Activated naive CD4-positive, alpha-beta T cell treated with anti-CD3 and anti-CD28 coated beads, Interleukin-2, amount 50 U/mL, for 24 hours (primary cell): ENCODE measurements at regions not wholly inside any gene's neighbourhood (a gene's known extent, or its start where the extent isn't known, plus 50 kb on each side); places are given as distances from the start of the nearest gene placed in this dataset.
"Not testable (repeated sequence)": the region's sequence is repeated elsewhere in the genome, so short reads cannot be mapped to it uniquely, and the experiment has no call there.

Source experiments
- H3K27ac Mint-ChIP-seq: one replicate; pipeline ENCODE4 v1.8.0; 2021; ENCODE audit warnings: mild to moderate bottlenecking, mixed read lengths
- H3K27me3 Mint-ChIP-seq: one replicate; pipeline ENCODE4 v1.8.0; 2021; ENCODE audit warnings: mixed read lengths
- H3K36me3 Mint-ChIP-seq: one replicate; pipeline ENCODE4 v1.8.0; 2021; ENCODE audit warnings: mixed read lengths
- H3K4me1 Mint-ChIP-seq: one replicate; pipeline ENCODE4 v1.8.0; 2021; ENCODE audit warnings: mixed read lengths
- H3K4me3 Mint-ChIP-seq: one replicate; pipeline ENCODE4 v1.8.0; 2021; ENCODE audit warnings: mild to moderate bottlenecking, mixed read lengths
- H3K9me3 Mint-ChIP-seq: one replicate; pipeline ENCODE4 v1.8.0; 2021; ENCODE audit warnings: mixed read lengths

DNA sequence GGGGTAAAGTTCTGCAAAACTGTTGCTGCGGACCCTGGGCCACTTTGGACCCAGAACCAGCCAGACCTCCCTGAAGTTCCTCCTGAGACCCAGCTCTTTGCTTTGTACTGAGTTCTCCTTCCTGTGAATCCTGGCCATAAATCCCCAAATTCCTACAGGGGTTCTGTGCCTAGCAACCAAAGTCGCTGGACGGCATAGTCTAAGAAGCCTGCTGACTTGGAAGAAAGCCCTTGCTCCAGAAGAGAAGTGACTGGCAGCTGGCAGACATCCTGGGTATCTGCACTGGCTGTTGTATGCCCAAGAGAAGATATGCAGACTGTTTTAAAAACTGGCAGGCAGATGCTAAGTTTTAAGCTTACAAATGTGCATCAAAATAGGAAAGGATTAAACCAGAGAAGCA, 99.9 kb upstream of the SLC24A4 start:
- no peaks in the 10 kb centered on the region for H3K36me3 Mint-ChIP-seq
- H3K4me1 Mint-ChIP-seq = no peaks in the 10 kb centered on the region
- H3K27me3 Mint-ChIP-seq = no peaks in the 10 kb centered on the region
- H3K4me3 Mint-ChIP-seq = no peak overlapping the region
- H3K27ac Mint-ChIP-seq = no peak overlapping the region
- no peaks in the 10 kb centered on the region for H3K9me3 Mint-ChIP-seq

DNA sequence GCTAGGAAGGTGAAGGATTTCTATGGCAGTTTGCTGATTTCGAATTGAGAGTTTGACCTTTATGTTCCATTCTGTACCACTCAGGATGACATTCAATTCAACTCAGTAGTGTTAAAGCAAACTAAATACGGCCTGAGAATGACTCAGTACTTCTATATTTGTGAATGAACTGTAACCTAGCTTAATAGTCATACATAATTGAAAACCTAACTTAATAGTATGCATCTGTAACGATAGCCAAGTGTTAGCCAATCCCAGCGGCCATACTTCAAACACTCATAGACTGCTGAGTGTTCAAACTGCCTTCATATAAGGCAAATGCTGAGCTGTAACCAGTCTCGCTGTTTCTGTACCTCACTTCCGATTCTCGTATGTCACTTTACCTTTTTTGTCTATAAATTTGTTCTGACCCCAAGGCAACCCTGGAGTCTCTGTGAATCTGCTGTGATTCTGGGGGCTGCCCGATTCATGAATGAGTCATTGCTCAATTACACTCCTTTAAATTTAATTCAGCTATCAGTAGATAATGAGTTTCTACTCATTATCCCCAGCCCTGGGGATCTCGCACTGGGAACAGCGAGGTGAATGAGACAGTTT, 98.5 kb upstream of the SLC24A4 start:
- Mint-ChIP-seq H3K27me3 (peaks cover 3% of the 10 kb centered on the region), H3K36me3 (no peaks in the 10 kb centered on the region), H3K27ac (no peak overlapping the region), H3K4me3 (no peak overlapping the region), H3K4me1 (no peaks in the 10 kb centered on the region), H3K9me3 (no peaks in the 10 kb centered on the region)

DNA sequence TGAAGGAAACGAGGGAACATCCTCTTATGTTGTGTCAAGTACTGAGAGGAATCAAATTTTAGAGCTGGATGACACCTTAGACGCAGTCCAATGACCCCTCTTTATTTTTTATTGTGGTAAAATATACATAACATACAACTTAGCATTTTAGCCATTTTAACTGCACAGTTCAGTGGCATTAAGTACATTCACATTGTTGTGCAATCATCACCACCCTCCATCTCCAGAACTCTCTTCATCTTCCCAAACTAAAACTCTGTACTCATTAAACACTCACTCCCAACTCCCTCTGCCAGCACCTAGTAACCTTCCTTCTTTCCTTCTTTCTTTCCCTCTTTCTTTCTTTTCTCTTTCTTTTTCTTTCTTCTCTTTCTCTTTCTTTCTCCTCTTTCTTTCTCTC, 97.2 kb upstream of the SLC24A4 start:
- Mint-ChIP-seq H3K27ac (no peak overlapping the region), H3K36me3 (no peaks in the 10 kb centered on the region), H3K4me3 (no peak overlapping the region), H3K4me1 (no peaks in the 10 kb centered on the region), H3K9me3 (no peaks in the 10 kb centered on the region), H3K27me3 (peaks cover 5% of the 10 kb centered on the region)

DNA sequence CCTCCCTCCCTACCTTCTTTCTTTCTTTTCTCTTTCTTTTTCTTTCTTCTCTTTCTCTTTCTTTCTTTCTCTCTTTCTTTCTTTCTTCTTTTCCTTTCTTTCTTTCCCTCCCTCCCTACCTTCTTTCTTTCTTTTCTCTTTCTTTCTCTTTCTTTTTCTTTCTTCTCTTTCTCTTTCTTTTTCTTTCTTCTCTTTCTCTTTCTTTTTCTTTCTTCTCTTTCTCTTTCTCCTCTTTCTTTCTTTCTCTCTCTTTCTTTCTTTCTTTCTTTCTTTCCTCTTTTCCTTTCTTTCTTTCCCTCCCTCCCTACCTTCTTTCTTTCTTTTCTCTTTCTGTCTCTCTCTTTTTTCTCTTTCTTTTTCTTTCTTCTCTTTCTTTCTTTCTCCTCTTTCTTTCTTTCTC, 96.8 kb upstream of the SLC24A4 start:
- H3K4me1 Mint-ChIP-seq, H3K9me3 Mint-ChIP-seq, H3K27ac Mint-ChIP-seq, H3K4me3 Mint-ChIP-seq, H3K27me3 Mint-ChIP-seq, H3K36me3 Mint-ChIP-seq: not testable (repeated sequence)

DNA sequence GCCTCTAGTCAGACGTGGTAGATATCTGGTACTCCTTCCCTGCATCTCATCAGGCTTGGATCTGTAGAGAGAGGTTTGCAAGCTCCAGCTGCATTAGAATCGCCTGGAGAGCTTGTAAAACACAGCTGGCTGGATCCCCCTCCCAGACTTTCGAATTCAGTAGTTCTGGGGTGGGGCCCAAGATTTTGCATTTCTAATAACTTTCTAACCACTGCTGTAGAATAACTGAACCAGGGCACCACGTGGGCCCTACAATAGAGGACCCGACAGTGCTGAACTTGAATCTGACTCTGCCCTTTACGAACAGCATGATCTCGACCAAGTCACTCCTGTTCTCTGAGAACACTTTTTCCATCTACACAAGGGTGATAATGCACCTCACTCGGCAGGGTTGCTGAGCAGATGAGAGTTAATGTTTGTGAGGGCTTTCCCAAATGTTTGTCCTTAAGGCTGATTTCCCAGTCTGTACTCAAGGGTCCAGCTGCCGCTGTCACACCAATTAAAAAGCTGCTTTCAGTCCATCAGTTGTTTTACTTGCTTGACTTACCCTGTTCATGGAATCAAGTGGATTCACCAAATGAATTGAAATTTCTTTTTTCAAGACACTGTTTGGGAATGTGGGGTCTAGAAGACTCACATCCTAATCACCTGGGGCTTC, 86.6 kb upstream of the SLC24A4 start:
- Mint-ChIP-seq H3K4me3 (no peak overlapping the region), H3K36me3 (no peaks in the 10 kb centered on the region), H3K27me3 (peaks cover 7% of the 10 kb centered on the region), H3K27ac (no peak overlapping the region), H3K4me1 (no peaks in the 10 kb centered on the region), H3K9me3 (peaks cover 12% of the 10 kb centered on the region)

DNA sequence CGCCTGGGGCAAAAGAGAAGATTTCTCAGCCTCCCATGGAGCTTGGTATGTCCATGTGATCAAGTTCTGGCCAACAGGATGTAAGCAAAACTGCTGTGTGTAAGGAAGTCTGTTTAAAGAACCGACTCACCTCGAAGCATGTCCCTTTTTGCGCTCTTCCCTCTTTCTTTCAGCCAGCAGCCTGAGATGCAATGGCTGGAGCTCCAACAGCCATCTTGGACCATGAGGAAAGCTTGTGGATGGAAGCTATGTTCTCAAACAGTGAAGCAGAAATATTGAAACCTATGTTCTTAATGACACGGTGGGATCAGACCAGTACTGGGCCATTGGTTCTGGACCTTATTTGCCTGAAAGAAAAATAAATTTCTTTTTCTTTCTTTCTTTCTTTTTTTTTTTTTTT, 82.3 kb upstream of the SLC24A4 start:
- no peak overlapping the region for H3K27ac Mint-ChIP-seq
- no peaks in the 10 kb centered on the region for H3K27me3 Mint-ChIP-seq
- peaks cover 8% of the 10 kb centered on the region for H3K36me3 Mint-ChIP-seq
- peaks cover 9% of the 10 kb centered on the region for H3K9me3 Mint-ChIP-seq
- H3K4me3 Mint-ChIP-seq = no peak overlapping the region
- H3K4me1 Mint-ChIP-seq = no peaks in the 10 kb centered on the region

DNA sequence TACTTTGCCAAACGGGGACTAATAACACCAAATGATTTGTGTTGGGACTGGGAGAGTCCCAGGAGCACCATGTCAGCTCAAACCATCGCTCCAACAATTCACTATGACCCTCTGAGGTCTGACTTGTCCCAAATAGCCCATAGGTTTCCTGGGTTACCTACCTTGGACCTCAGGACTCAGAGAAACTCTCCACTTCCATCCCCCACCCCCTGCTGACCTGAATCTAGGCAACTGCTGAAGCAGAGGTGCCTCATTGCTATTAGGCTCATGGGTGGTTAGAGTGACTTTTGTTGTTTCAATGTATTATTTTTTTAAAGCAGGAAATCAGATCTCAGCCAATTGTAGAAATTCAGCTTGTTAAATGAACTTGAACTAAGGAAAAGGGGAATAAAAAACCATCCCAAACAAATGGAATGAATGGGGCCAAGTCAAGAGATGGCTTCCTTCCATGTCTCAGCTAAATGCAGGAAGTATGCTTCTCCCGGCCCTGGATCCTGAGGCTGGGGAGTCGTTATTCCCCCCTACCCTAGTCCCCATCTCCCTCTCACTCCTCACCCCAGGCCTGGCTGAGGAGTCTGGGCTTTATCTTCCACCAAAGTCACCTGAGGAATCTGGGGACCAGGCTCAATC, 80.9 kb upstream of the SLC24A4 start:
- peaks cover 8% of the 10 kb centered on the region for H3K36me3 Mint-ChIP-seq

DNA sequence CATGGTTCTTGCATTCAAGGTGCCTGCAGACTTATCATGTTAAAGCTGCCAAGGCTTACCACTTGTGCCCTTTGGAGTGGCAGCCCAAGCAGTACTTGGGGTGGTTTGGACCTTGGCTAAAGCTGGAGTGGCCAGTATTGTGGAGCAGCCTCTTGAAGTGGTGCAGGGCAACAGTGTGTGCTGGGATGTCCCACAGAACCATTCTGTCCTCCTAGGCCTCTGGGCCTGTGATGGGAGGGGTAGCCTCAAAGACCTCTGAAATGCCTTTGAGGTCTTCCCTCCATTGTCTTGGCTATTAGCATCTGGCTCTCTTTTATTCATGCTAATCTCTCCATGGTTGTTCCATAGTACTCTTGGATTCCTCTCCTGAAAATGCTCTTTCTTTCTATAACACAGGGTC, 78.2 kb upstream of the SLC24A4 start:
- Mint-ChIP-seq H3K36me3 (peaks cover 8% of the 10 kb centered on the region), H3K9me3 (peaks cover 9% of the 10 kb centered on the region), H3K27me3 (no peaks in the 10 kb centered on the region), H3K4me1 (no peaks in the 10 kb centered on the region), H3K4me3 (no peak overlapping the region), H3K27ac (peak overlapping the region; percentile 23)

More for the DNA sequence above, 80.9 kb upstream of the SLC24A4 start:
- H3K4me1 Mint-ChIP-seq = no peaks in the 10 kb centered on the region
- no peak overlapping the region for H3K27ac Mint-ChIP-seq
- H3K27me3 Mint-ChIP-seq = no peaks in the 10 kb centered on the region
- H3K4me3 Mint-ChIP-seq = no peak overlapping the region
- H3K9me3 Mint-ChIP-seq = peaks cover 9% of the 10 kb centered on the region

DNA sequence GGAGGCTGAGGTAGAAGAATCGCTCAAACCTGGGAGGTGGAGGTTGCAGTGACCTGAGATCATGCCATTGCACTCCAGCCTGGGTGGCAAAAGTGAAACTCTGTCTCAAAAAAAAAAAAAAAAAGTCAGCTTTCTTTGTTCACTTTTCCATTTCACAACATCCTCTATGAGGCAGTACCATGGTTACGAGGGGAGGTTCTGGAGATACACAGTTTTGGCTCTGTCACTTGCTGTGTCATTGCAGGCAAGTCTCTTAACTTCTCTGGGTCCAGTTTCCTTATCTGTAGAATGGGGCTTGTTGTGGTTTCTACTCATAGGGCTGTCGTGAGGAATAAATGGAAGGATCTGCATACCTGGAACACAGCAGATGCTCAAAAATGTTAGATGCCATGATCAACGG, 75.6 kb upstream of the SLC24A4 start:
- Mint-ChIP-seq H3K4me1 (no peaks in the 10 kb centered on the region), H3K36me3 (peaks cover 8% of the 10 kb centered on the region), H3K27me3 (no peaks in the 10 kb centered on the region), H3K27ac (no peak overlapping the region), H3K4me3 (no peak overlapping the region), H3K9me3 (peaks cover 9% of the 10 kb centered on the region)

DNA sequence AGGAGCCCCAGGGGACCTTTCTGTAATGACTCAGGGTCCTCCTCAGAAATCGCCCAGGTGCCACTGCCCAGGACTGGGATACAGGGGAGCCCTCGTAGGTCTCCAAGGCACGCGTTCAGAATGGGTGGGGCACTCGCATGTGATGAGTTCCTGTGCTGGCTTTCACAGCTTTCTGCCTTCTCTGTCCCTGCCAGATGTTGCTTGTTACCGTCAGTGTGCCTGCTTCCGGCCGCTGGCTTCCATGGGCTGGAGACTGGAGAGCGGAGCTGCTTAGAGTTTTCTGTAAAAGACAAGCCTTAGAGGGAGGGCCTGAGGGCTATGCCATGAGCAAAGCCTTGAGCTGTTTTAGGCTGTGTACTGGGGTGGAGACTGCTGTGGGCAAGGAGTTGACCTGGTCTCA, 75.0 kb upstream of the SLC24A4 start:
- H3K9me3 Mint-ChIP-seq = peaks cover 9% of the 10 kb centered on the region
- H3K27me3 Mint-ChIP-seq = peaks cover 1% of the 10 kb centered on the region
- no peaks in the 10 kb centered on the region for H3K4me1 Mint-ChIP-seq
- no peak overlapping the region for H3K4me3 Mint-ChIP-seq
- no peak overlapping the region for H3K27ac Mint-ChIP-seq
- H3K36me3 Mint-ChIP-seq = peaks cover 7% of the 10 kb centered on the region

DNA sequence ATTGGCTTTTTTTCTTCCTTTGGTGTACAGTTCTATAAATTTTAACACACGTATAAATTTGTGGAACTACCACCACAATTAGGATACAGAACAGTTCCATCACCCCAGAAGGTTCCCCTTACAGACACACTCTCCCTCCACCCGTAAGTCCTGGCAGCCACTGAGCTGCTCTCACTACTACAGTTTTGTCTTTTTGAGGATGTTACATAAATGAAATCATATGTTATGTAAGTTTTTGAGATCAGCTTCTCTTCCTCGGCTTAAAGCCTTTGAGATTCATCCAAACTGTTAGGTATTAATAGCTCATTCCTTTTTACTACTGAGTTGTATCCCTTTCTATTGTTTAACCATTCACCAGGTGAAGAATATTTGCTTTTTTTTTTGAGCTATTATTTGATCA, 74.3 kb upstream of the SLC24A4 start:
- Mint-ChIP-seq H3K4me1 (no peaks in the 10 kb centered on the region), H3K27me3 (peaks cover 5% of the 10 kb centered on the region), H3K27ac (no peak overlapping the region)

DNA sequence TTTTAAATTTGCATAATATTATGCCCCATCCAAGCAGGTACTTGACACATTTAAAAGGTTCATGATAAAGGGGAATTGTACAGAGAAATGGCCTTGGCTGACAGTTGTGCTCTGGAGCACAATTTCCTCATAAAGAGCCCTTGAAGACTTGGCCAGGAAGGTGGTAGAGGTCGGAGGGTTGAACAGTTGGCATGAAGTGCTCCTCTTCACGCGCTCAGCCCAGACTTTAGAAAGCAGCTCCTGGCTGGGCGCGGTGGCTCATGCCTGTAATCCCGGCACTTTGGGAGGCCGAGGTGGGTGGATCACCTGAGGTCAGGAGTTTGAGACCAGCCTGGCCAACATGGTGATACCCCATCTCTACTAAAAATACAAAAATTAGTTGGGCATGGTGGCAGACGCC, 72.6 kb upstream of the SLC24A4 start:
- H3K4me1 Mint-ChIP-seq, H3K4me3 Mint-ChIP-seq, H3K36me3 Mint-ChIP-seq, H3K9me3 Mint-ChIP-seq, H3K27ac Mint-ChIP-seq: not testable (repeated sequence)
- H3K27me3 Mint-ChIP-seq = peaks cover 16% of the 10 kb centered on the region

More for the DNA sequence above, 74.3 kb upstream of the SLC24A4 start:
- Mint-ChIP-seq H3K36me3 (peaks cover 7% of the 10 kb centered on the region), H3K9me3 (peaks cover 7% of the 10 kb centered on the region), H3K4me3 (no peak overlapping the region)

DNA sequence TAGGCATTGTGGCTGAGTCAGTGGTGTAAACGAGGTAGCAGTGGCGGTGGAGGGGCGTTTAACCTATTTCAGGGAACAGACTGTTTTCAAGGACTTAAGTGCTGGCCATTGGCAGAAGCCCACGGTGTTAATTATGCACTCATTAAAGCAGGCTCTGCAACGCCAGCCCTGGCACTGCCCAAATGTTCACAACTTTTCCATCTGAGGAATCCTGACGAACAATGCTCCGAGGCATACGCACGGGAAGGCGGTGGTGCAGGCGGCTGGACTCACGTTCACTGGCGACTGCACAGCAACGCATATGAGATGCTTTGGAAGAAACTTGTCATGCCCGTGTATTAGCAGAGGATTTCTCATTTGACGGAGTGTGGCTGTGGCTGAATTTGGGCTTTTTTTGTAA, 70.6 kb upstream of the SLC24A4 start:
- Mint-ChIP-seq H3K36me3 (no peaks in the 10 kb centered on the region), H3K4me1 (peaks cover 5% of the 10 kb centered on the region), H3K4me3 (no peak overlapping the region), H3K27me3 (peaks cover 19% of the 10 kb centered on the region), H3K9me3 (no peaks in the 10 kb centered on the region), H3K27ac (no peak overlapping the region)

DNA sequence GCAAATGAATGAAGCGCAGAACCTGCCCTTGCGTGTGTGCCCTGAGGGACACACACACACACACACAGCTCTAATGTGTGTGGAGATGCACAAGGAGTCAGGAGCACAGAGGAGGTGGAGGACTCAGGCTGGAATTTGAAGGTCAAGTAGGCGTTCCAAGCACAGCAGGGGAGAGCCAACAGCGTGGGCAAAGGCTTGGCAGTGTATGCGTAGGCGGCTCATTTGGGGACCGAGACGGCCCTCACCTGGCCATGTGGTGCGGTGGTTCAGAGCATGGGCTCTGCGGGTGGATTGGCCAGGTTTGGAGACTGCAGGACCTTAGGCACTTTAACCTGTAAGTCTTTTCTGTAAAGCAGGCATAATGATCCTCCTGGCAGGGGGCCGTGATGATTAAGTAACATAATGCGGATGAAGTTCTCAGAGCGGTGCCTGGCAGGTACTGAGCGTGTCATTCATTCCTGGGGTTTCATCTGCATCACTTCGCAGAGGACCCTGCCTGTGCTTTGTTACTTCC, 69.5 kb upstream of the SLC24A4 start:
- H3K9me3 Mint-ChIP-seq = no peaks in the 10 kb centered on the region
- H3K36me3 Mint-ChIP-seq = no peaks in the 10 kb centered on the region
- peaks cover 19% of the 10 kb centered on the region for H3K27me3 Mint-ChIP-seq
- peaks cover 5% of the 10 kb centered on the region for H3K4me1 Mint-ChIP-seq
- peak overlapping the region; percentile 72 for H3K27ac Mint-ChIP-seq
- H3K4me3 Mint-ChIP-seq = no peak overlapping the region

DNA sequence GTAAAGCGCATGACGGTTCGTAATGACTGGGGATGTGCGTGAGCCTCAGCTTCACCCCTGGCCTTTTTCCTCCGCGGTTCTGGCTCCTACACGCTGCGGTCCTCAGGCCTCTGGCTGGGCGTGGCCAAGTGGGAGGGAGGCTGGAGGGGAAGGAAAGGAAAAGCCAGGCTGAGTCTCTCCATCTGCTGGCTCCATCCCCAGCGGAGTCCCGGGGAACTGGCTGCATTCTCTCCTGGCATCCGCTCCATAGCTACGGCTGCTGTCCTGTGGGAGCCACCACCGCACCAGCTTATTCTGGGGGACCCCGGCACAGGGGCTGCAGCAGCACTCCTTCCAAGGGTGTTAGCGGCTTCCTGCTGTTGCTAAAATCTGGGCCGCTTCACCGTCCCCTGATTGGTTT, 68.2 kb upstream of the SLC24A4 start:
- H3K4me3 Mint-ChIP-seq = no peak overlapping the region
- no peaks in the 10 kb centered on the region for H3K9me3 Mint-ChIP-seq
- H3K27me3 Mint-ChIP-seq = peaks cover 19% of the 10 kb centered on the region
- no peak overlapping the region for H3K27ac Mint-ChIP-seq
- peaks cover 5% of the 10 kb centered on the region for H3K4me1 Mint-ChIP-seq
- no peaks in the 10 kb centered on the region for H3K36me3 Mint-ChIP-seq

DNA sequence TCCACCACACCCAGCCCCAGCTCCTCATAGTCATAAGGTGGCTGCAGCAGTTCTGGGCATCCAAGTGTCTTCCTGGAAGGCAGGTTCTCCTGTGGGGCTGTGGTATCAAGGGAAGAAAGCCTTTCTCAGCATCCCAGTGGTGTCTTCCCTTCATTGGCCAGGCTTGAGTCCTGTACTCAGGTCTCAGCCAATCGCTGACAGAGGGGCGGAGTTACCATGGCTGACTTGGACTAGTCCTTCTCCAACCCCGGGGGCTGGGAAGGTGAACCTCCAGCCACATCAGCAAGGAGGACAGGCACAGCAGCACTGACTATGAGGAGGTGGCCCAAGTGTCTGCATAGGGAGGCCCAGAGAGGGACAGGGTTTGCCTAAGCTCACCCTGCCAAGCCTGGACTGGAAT, 64.0 kb upstream of the SLC24A4 start:
- Mint-ChIP-seq H3K36me3 (no peaks in the 10 kb centered on the region), H3K27ac (no peak overlapping the region), H3K27me3 (peaks cover 12% of the 10 kb centered on the region), H3K4me1 (peaks cover 5% of the 10 kb centered on the region), H3K9me3 (no peaks in the 10 kb centered on the region), H3K4me3 (no peak overlapping the region)
